ENCODE measurements at regions not wholly inside any gene's neighbourhood (a gene's known extent, or its start where the extent isn't known, plus 50 kb on each side); places are given as distances from the start of the nearest gene placed in this dataset.

DNA sequence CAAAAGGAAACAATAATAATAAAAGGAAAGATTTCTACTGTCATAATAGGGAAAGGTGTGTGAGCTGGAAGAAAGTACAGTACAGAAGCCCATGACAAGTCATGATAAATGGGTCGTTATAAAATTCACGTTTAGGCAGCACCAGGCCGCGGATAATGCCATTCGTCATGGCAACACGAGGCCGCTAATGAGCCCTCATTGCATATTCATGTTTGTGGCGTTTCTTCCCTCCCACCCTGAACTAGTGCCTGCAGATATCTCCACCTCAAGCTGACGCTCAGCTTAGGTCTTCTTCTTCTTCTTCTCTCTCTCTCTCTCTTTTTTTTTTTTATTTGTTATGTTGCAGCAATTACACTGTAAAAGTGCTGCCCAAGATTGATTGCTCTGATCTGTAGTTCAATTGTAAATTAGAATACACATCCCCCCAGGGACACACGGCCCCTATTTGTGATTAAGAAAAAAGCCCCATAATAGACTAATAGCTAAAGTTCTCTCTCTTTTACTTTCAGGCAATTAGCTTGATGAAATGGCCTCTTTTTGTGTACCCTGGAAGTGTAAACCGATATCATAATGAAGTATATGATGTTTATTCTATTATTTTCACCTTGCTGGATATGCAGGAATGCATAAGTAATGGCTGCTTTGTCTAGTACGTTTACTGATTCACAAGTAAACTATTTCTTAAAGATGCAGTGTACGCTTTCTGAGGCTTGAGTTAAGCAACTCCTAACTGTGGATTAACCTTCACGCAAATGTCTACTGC lies 61.9 kb upstream of the NR2F2 start:
- DNase-seq = no peak

DNA sequence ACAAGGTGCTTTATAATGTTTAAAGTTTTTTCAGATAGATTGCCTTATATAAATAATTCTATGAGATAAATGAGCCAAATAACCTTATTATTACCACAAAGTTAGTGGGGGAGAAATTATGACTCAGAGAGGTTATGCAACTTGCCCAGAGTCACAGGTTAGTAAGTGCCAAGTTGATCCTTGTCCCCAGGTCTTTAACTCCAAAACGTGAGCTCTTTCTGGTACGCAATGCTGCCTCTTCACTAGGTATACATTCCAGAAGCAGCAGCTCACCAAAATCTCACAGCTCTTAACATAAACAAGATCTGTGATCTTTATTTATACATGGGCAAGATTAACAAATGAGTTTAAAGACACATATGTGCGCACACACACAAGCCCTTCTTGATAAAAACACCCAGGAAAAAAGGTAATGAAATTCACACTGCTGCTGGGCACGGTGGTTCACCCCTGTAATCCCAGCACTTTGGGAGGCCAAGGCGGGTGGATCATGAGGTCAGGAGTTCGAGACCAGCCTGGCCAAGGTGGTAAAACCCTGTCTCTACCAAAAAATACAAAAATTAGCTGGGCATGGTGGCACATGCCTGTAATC lies 59.8 kb upstream of the NR2F2 start:
- DNase-seq = no peak

DNA sequence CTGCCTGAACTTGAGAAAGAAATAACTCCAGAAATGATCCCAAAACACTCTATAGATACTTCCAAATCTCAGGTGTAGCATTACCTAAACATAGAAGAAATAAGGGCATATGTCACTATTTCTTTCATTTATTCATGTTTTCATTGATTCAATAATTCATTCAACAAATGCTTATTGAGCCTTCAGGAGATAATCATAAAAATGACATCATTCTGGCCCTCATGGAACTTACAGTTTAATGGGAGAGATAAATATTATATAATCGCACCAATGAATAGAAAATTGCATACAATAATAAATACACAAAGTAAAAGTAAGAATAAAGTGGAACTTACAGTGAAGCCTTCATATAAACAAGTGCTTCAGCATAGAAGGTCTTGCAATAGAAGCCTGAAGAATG lies 58.1 kb upstream of the NR2F2 start:
- no peak for DNase-seq

DNA sequence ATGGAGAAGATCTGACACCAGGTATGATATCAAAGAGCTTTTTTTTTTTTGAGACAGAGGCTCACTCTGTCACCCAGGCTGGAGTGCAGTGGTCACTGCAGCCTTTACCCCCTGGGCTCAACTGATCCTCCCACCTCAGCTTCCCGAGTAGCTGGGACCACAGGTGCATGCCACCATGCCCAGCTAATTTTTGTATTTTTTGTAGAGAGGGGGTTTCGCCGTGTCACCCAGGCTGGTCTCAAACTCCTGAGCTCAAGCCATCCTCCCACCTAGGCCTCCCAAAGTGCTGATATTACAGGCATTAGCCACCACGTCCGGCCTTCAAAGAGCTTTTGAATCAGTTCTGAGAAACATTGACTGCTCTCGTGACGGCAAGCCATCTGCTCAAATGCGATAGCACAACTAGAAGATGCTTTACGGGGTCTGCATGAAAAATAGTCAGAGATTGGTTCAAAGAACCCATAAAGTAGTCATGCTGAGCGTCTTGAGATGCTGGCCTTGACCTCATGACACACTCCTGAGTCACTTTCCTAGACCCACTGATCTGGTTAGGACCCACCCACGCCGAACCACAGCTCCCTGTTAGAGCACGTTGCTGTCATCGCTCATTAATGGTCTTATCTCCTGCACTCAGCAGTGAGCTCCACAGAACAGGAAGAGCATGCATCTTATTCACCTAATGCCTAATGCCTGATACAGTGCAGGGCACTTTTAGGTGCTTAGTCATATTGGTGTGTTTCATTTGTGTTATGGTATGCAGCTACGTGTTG lies 57.0 kb upstream of the NR2F2 start:
- no peak for DNase-seq

DNA sequence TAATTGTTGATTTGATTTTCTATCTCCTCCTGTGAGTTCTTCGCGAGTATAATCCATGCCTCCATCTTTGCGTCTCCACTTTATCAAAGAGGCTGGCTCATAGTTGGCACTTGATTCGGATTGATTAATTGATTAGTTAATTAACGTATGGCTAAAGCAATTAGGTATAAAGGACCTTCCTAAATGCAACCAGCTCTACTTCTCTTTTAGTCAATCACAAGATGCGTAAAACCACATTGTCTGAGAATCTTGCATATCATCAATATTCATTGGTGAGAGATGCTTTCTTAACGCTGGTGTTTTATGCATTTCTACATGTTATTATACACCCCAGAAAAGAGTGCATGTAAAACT lies 56.4 kb upstream of the NR2F2 start:
- no peak for DNase-seq

DNA sequence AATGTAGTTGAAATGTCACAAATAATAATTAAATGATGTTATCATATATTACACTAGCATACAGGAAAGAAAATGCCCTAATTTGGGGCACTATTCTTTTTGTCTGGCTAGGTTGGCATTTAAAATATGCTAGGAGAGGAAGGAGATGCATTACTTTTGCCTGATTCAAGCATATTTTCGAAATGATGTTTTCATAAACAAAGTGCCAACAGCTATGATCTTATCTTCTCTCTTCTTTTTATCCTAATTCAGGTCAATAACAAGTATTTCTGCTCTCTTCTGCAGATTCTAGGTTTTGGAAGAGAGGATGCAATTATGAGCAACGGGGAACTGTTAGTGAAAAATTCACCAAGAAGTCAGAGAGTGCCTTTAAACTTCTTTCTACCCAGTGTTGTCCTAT lies 55.8 kb upstream of the NR2F2 start:
- DNase-seq = no peak

DNA sequence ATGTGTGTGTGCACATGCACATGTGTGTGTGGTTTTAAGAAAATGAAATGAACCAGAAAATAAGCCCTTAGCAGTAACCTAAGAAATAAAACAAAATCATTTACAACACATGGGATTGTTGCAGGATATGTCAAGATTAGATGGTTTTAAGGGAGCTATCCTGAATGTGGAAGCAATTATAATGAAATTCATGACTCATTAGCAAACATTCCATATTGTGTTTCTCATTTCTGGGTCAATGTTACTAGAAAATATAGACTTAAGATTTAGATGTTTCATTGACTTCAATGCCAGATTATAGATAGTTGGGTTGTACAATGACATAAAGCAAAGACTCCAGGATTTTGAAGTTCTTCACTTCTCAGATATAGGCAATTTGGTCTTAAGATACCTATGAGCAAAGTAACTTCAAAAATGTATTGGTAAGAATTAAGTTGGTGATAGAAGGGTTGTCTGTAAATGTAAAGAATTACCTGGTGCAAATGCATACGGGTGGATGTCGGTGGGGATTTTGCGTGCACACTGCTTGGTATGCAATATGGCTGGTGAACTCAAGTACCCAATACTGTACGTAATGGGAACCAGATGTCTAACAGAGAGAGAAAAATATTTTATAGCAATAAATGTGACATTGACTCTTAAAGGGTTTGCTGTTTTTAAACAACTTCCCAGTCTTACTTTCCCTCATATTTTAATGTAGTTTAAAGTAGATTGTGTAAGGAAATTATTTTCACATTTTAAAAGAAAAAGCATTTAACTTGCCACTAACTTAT lies 53.9 kb upstream of the NR2F2 start:
- no peak for DNase-seq

All from stimulated activated naive CD4-positive, alpha-beta T cell treated with Interleukin-2 at 50 U/mL for 16 hours (primary cell).